Activated CD8-positive, alpha-beta memory T cell treated with anti-CD3 and anti-CD28 coated beads, Interleukin-2, amount 50 U/mL, for 48 hours (primary cell): ENCODE measurements at regions not wholly inside any gene's neighbourhood (a gene's known extent, or its start where the extent isn't known, plus 50 kb on each side); places are given as distances from the start of the nearest gene placed in this dataset.

Source experiments
- DNase-seq: peaks from one replicate; pipeline ENCODE4 v3.0.0-alpha.2; 2020

GRCh38 chr22:49267996-49268395, 559.7 kb downstream of the BRD1 start:
- DNase-seq = no peak

GRCh38 chr22:49266561-49267519, 560.8 kb downstream of the BRD1 start:
- DNase-seq = no peak

- no peak for DNase-seq
Observed at GRCh38 chr22:49264696-49265095, 563.0 kb downstream of the BRD1 start.

GRCh38 chr22:49263101-49263500, 564.6 kb downstream of the BRD1 start:
- DNase-seq = no peak

GRCh38 chr22:49262167-49262566, 565.5 kb downstream of the BRD1 start:
- DNase-seq = no peak

GRCh38 chr22:49261616-49262015, 566.1 kb downstream of the BRD1 start:
- no peak for DNase-seq

- DNase-seq = no peak
Observed at GRCh38 chr22:49260681-49261580, 566.7 kb downstream of the BRD1 start.

GRCh38 chr22:49259839-49260615, 567.6 kb downstream of the BRD1 start:
- DNase-seq = no peak

- DNase-seq = no peak
Observed at GRCh38 chr22:49258107-49259010, 569.3 kb downstream of the BRD1 start.

GRCh38 chr22:49257551-49257961, 570.1 kb downstream of the BRD1 start:
- DNase-seq = no peak

GRCh38 chr22:49255741-49256318, 571.8 kb downstream of the BRD1 start:
- DNase-seq = no peak

GRCh38 chr22:49255154-49255553, 572.5 kb downstream of the BRD1 start:
- no peak for DNase-seq

- DNase-seq = no peak
Observed at GRCh38 chr22:49253656-49254055, 574.0 kb downstream of the BRD1 start.

GRCh38 chr22:49251371-49251770, 576.3 kb downstream of the BRD1 start:
- DNase-seq = no peak

GRCh38 chr22:49247194-49247924, 580.3 kb downstream of the BRD1 start:
- no peak for DNase-seq

- DNase-seq = no peak
Observed at GRCh38 chr22:49244466-49245420, 582.9 kb downstream of the BRD1 start.

- no peak for DNase-seq
Observed at GRCh38 chr22:49243965-49244364, 583.7 kb downstream of the BRD1 start.

GRCh38 chr22:49243335-49243734, 584.3 kb downstream of the BRD1 start:
- DNase-seq = no peak

GRCh38 chr22:49242480-49242879, 585.2 kb downstream of the BRD1 start:
- peak; percentile 33 for DNase-seq
